HCT116 (cell line): ENCODE measurements at regions not wholly inside any gene's neighbourhood (a gene's known extent, or its start where the extent isn't known, plus 50 kb on each side); places are given as distances from the start of the nearest gene placed in this dataset.

Experiments used
- ATAC-seq: fragments of 200-7000 bp; cut with Tn5 transposase; 2 replicates; pipeline ENCODE4 v1.9.1; 2020; ENCODE audit warnings: mild to moderate bottlenecking, moderate library complexity
- BruUV-seq: library from RNA; stranded (reverse); fragments of 400-500 nt; replicated peaks from 2 replicates; lab custom pipeline; 2021; lab: Mats Ljungman, UMichigan
- CTCF ChIA-PET: fragments of 300-600 bp; sonication (Branson Sonifier 250); formaldehyde crosslinking; loops from one replicate; lab custom pipeline; 2021; ENCODE audit warnings: antibody characterized with exemption; lab: Charles Lee
- POLR2A ChIA-PET: fragments of 300-600, 350-600 bp; sonication (Branson Sonifier 250); formaldehyde crosslinking; loops from one replicate; lab custom pipeline; 2021; ENCODE audit warnings: antibody characterized with exemption; lab: Charles Lee
- RAD21 ChIA-PET, 2 experiments: fragments of 300-600 bp; sonication (Branson Sonifier 250); formaldehyde crosslinking; loops; one replicate each; lab custom pipeline; 2023; ENCODE audit warnings: low total read pairs in 2 of 2; ENCODE audit not compliant: uncharacterized antibody in 2 of 2, unreplicated experiment in 2 of 2, low non-redundant PET in 1 of 2; lab: Charles Lee
- DNase-seq: peaks from one replicate; pipeline ENCODE4 v3.0.0-alpha.2; 2010; ENCODE audit warnings: low read depth, low spot score
- H2AFZ ChIP-seq: fragments of 200-600 bp; shearing (Covaris generic), sonication (generic); 2 replicates; pipeline ENCODE4 v1.6.1; 2017; ENCODE audit warnings: low read depth, mixed run types, mixed read lengths, antibody characterized with exemption, low read length; ENCODE audit not compliant: poor library complexity, severe bottlenecking
- H3K27ac ChIP-seq: 2 replicates; pipeline ENCODE4 v1.5.1; 2012; ENCODE audit warnings: low read depth, low read length
- H3K27me3 ChIP-seq: fragments of 200-600 bp; sonication (generic); 2 replicates; pipeline ENCODE4 v1.6.1; 2016; ENCODE audit warnings: mixed run types, low read length, mixed read lengths; ENCODE audit not compliant: insufficient read depth
- H3K36me3 ChIP-seq, 2 experiments: fragments of 200-500 bp in 1 of 2; fragments of 200-600 bp in 1 of 2; sonication (Bioruptor generic) in 1 of 2; sonication (generic) in 1 of 2; 2 replicates each; pipeline versions ENCODE4 v1.5.1 to v1.6.1; 2014 to 2016; ENCODE audit warnings: low read length in 2 of 2, inconsistent platforms in 1 of 2, mixed read lengths in 1 of 2, mixed run types in 1 of 2; ENCODE audit not compliant: insufficient read depth in 2 of 2, control insufficient read depth in 1 of 2
- H3K4me1 ChIP-seq, 2 experiments: fragments of 200-600 bp in 1 of 2; sonication (generic) in 1 of 2; 2 replicates each; pipeline versions ENCODE4 v1.5.1 to v1.6.1; 2012 to 2017; ENCODE audit warnings: low read length in 2 of 2, inconsistent platforms in 1 of 2, mild to moderate bottlenecking in 1 of 2, mixed read lengths in 1 of 2, mixed run types in 1 of 2, moderate library complexity in 1 of 2; ENCODE audit not compliant: insufficient read depth in 2 of 2, control insufficient read depth in 1 of 2
- H3K4me2 ChIP-seq: fragments of 200-600 bp; sonication (generic); 2 replicates; pipeline ENCODE4 v1.6.1; 2017; ENCODE audit warnings: mixed run types, low read length, mixed read lengths
- H3K4me3 ChIP-seq, 2 experiments: fragments of 200-600 bp in 1 of 2; sonication (generic) in 1 of 2; replicated peaks in 1 of 2; 2 replicates each; pipeline ENCODE4 v1.5.1; 2011 to 2016; ENCODE audit warnings: low read length in 2 of 2, control low read depth in 1 of 2, low read depth in 1 of 2, mild to moderate bottlenecking in 1 of 2, mixed read lengths in 1 of 2, mixed run types in 1 of 2
- H3K79me2 ChIP-seq: fragments of 200-600 bp; sonication (generic); 2 replicates; pipeline ENCODE4 v1.6.1; 2017; ENCODE audit warnings: mild to moderate bottlenecking, mixed run types, low read length, moderate library complexity, mixed read lengths; ENCODE audit not compliant: insufficient read depth
- H3K9ac ChIP-seq: fragments of 200-600 bp; sonication (generic); 2 replicates; pipeline ENCODE4 v1.6.1; 2016; ENCODE audit warnings: low read length, mixed read lengths
- H3K9me2 ChIP-seq: fragments of 200-600 bp; sonication (generic), shearing (Covaris generic); 2 replicates; pipeline ENCODE4 v1.6.1; 2017; ENCODE audit warnings: mixed run types, mild to moderate bottlenecking, moderate library complexity; ENCODE audit not compliant: insufficient read depth
- H3K9me3 ChIP-seq, 2 experiments: fragments of 200-500 bp in 1 of 2; fragments of 200-600 bp in 1 of 2; sonication (Bioruptor generic) in 1 of 2; sonication (generic) in 1 of 2; 2 replicates each; pipeline ENCODE4 v1.6.1; 2014 to 2017; ENCODE audit warnings: low read length in 2 of 2, mixed read lengths in 2 of 2, inconsistent platforms in 1 of 2, low read depth in 1 of 2, mild to moderate bottlenecking in 1 of 2, mixed run types in 1 of 2, moderate library complexity in 1 of 2; ENCODE audit not compliant: control insufficient read depth in 1 of 2, insufficient read depth in 1 of 2
- H4K20me1 ChIP-seq: fragments of 200-600 bp; sonication (generic), shearing (Covaris generic); 2 replicates; pipeline ENCODE4 v1.6.1; 2017; ENCODE audit warnings: mixed run types, mild to moderate bottlenecking, moderate library complexity; ENCODE audit not compliant: insufficient read depth
- CBX3 ChIP-seq: IDR thresholded peaks from 2 replicates; pipeline ENCODE4 v1.6.1; 2012; ENCODE audit warnings: low read depth
- CEBPB ChIP-seq: IDR thresholded peaks from 2 replicates; pipeline ENCODE4 v1.6.1; 2012; ENCODE audit warnings: low read depth
- EGR1 ChIP-seq: IDR thresholded peaks from 2 replicates; pipeline ENCODE4 v1.6.1; 2012; ENCODE audit warnings: low read depth
- EZH2 ChIP-seq: fragments of 200-600 bp; sonication (generic); IDR thresholded peaks from 2 replicates; pipeline ENCODE4 v1.6.1; 2017; ENCODE audit warnings: antibody characterized with exemption, mixed run types
- JUND ChIP-seq: IDR thresholded peaks from 2 replicates; pipeline ENCODE4 v1.6.1; 2012
- MAX ChIP-seq: IDR thresholded peaks from 2 replicates; pipeline ENCODE4 v1.6.1; 2012
- POLR2A ChIP-seq: IDR thresholded peaks from 2 replicates; pipeline ENCODE4 v1.7.0; 2011; ENCODE audit warnings: borderline replicate concordance; ENCODE audit not compliant: insufficient read depth, insufficient read length; ENCODE audit errors: extremely low read depth
- RAD21 ChIP-seq: IDR thresholded peaks from 2 replicates; pipeline ENCODE4 v1.6.1; 2012; ENCODE audit warnings: low read depth, mild to moderate bottlenecking
- SP1 ChIP-seq: IDR thresholded peaks from 2 replicates; pipeline ENCODE4 v1.6.1; 2012; ENCODE audit warnings: low read depth
- SRF ChIP-seq: IDR thresholded peaks from 2 replicates; pipeline ENCODE4 v1.6.1; 2012; ENCODE audit warnings: low read depth
- ZBTB33 ChIP-seq: IDR thresholded peaks from 2 replicates; pipeline ENCODE4 v1.6.1; 2011; ENCODE audit warnings: mild to moderate bottlenecking, low read length, moderate library complexity; ENCODE audit not compliant: insufficient replicate concordance; ENCODE audit errors: extremely low read depth
- intact Hi-C: fragments of 100-400 bp; cut with micrococcal nuclease; formaldehyde crosslinking; loops from 2 replicates; pipeline ENCODE4 v1.10.0; 2022
- TF ChIP-seq, protein P1 (sequence below), 3 experiments: fragments of 200-600 bp in 1 of 3; sonication (generic) in 1 of 3; IDR thresholded peaks in 2 of 3; conservative IDR thresholded peaks in 1 of 3; 2 replicates each; pipeline ENCODE4 v1.5.1; 2012 to 2017; ENCODE audit warnings: low read depth in 2 of 3, low read length in 2 of 3, antibody characterized with exemption in 1 of 3, borderline replicate concordance in 1 of 3, control low read depth in 1 of 3, mild to moderate bottlenecking in 1 of 3, mixed read lengths in 1 of 3, mixed run types in 1 of 3, moderate library complexity in 1 of 3; ENCODE audit not compliant: insufficient read depth in 1 of 3

- Histone ChIP-seq H3K79me2 (no peaks in the 10 kb centered on the region), H3K9ac (no peak overlapping the region), H4K20me1 (no peaks in the 10 kb centered on the region), H3K9me3 (no peaks in the 10 kb centered on the region), H2AFZ (no peak overlapping the region), H3K9me2 (no peaks in the 10 kb centered on the region), H3K27me3 (no peaks in the 10 kb centered on the region), H3K4me1 (no peaks in the 10 kb centered on the region), H3K4me2 (no peak overlapping the region), H3K36me3 (no peaks in the 10 kb centered on the region), H3K27ac (no peak overlapping the region), H3K4me3 (no peak overlapping the region)
- ATAC-seq = no peak
- TF ChIP-seq, protein P1, sequence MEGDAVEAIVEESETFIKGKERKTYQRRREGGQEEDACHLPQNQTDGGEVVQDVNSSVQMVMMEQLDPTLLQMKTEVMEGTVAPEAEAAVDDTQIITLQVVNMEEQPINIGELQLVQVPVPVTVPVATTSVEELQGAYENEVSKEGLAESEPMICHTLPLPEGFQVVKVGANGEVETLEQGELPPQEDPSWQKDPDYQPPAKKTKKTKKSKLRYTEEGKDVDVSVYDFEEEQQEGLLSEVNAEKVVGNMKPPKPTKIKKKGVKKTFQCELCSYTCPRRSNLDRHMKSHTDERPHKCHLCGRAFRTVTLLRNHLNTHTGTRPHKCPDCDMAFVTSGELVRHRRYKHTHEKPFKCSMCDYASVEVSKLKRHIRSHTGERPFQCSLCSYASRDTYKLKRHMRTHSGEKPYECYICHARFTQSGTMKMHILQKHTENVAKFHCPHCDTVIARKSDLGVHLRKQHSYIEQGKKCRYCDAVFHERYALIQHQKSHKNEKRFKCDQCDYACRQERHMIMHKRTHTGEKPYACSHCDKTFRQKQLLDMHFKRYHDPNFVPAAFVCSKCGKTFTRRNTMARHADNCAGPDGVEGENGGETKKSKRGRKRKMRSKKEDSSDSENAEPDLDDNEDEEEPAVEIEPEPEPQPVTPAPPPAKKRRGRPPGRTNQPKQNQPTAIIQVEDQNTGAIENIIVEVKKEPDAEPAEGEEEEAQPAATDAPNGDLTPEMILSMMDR (IDR thresholded peaks at IDR 0.05 in 2 of 3, conservative IDR thresholded peaks at IDR 0.05 in 1 of 3; ENCODE audit: borderline replicate concordance in 1 of 3, insufficient read depth in 1 of 3, low read depth in 2 of 3, low read length in 2 of 3) = no peak
- TF ChIP-seq RAD21 (no peak), CEBPB (no peak), CBX3 (no peak), EGR1 (no peak), SP1 (no peak), JUND (no peak), MAX (no peak), SRF (no peak), POLR2A (no peak), ZBTB33 (no peak), EZH2 (no peak)
- no peak for DNase-seq
- no TSS peak for BruUV-seq
- ChIA-PET POLR2A (no interaction called here), RAD21 (no interaction called here), CTCF (no interaction called here)
- intact Hi-C loops = no loop called here
These were observed 343.9 kb upstream of the TPM1 start for GRCh38 chr15:62698646-62699045.
